ENCODE measurements at regions not wholly inside any gene's neighbourhood (a gene's known extent, or its start where the extent isn't known, plus 50 kb on each side); places are given as distances from the start of the nearest gene placed in this dataset.

DNA sequence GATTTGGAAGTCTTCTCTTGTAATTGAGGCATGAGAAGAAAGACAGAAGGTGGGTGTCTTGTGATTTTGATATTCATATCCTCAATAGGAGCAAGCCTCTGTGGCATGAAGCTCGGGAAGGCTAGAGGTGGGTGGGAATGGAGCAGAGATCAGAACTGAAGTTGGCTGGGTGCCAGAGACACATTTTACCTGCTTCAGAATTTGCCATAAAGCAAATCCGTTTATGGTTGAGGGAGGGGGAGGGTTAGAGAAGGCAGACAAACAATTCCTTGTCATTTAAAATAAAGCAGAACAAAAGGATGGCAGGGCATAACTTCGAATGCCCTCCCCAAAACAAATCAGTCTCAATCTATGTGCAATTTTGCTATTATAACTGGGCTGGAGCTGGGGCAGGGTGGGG lies 305.9 kb downstream of the KLF5 start:
- Histone ChIP-seq H3K27me3 (ENCODE audit: control insufficient read depth, insufficient read depth, low read length) (no peaks in the 10 kb centered on the region), H3K4me1 (ENCODE audit: control insufficient read depth, insufficient read depth, low read length) (no peaks in the 10 kb centered on the region), H3K36me3 (ENCODE audit: control insufficient read depth, insufficient read depth, low read length) (no peaks in the 10 kb centered on the region), H3K9me3 (ENCODE audit: control insufficient read depth, insufficient read depth, low read depth, low read length) (no peaks in the 10 kb centered on the region), H3K4me3 (ENCODE audit: low read depth in 2 of 2, low read length in 2 of 2) (no peak overlapping the region), H3K27ac (ENCODE audit: low read length) (no peak overlapping the region)
- intact Hi-C loops (cut with micrococcal nuclease; ENCODE audit: unreplicated experiment) = no loop called here
- BruUV-seq (replicated peaks) = no TSS peak
- DNase-seq (ENCODE audit: low read depth, low spot score) (no peak), ATAC-seq (no peak)
- ChIA-PET CTCF (no interaction called here), POLR2A (interaction anchor here (0.6 kb wide), 1 partner anchor 429 kb away, joined by 9 read pairs; no protein-coding TSS in a partner anchor)
- in situ Hi-C loops (cut with HindIII; ENCODE audit: low pct_unique_long_range_greater_than_20kb, low sequenced_read_pairs) = no loop called here
- TF ChIP-seq, protein P1, sequence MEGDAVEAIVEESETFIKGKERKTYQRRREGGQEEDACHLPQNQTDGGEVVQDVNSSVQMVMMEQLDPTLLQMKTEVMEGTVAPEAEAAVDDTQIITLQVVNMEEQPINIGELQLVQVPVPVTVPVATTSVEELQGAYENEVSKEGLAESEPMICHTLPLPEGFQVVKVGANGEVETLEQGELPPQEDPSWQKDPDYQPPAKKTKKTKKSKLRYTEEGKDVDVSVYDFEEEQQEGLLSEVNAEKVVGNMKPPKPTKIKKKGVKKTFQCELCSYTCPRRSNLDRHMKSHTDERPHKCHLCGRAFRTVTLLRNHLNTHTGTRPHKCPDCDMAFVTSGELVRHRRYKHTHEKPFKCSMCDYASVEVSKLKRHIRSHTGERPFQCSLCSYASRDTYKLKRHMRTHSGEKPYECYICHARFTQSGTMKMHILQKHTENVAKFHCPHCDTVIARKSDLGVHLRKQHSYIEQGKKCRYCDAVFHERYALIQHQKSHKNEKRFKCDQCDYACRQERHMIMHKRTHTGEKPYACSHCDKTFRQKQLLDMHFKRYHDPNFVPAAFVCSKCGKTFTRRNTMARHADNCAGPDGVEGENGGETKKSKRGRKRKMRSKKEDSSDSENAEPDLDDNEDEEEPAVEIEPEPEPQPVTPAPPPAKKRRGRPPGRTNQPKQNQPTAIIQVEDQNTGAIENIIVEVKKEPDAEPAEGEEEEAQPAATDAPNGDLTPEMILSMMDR (IDR thresholded peaks at IDR 0.05) = no peak
- TF ChIP-seq, protein P2, sequence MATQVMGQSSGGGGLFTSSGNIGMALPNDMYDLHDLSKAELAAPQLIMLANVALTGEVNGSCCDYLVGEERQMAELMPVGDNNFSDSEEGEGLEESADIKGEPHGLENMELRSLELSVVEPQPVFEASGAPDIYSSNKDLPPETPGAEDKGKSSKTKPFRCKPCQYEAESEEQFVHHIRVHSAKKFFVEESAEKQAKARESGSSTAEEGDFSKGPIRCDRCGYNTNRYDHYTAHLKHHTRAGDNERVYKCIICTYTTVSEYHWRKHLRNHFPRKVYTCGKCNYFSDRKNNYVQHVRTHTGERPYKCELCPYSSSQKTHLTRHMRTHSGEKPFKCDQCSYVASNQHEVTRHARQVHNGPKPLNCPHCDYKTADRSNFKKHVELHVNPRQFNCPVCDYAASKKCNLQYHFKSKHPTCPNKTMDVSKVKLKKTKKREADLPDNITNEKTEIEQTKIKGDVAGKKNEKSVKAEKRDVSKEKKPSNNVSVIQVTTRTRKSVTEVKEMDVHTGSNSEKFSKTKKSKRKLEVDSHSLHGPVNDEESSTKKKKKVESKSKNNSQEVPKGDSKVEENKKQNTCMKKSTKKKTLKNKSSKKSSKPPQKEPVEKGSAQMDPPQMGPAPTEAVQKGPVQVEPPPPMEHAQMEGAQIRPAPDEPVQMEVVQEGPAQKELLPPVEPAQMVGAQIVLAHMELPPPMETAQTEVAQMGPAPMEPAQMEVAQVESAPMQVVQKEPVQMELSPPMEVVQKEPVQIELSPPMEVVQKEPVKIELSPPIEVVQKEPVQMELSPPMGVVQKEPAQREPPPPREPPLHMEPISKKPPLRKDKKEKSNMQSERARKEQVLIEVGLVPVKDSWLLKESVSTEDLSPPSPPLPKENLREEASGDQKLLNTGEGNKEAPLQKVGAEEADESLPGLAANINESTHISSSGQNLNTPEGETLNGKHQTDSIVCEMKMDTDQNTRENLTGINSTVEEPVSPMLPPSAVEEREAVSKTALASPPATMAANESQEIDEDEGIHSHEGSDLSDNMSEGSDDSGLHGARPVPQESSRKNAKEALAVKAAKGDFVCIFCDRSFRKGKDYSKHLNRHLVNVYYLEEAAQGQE (IDR thresholded peaks at IDR 0.05; ENCODE audit: insufficient read depth in 1 of 2, low read depth in 2 of 2, low read length in 1 of 2) = no peak
- TF ChIP-seq SIN3A (IDR thresholded peaks at IDR 0.05; ENCODE audit: borderline replicate concordance, insufficient read depth, low read depth, low read length) (no peak), TCF7L2 (IDR thresholded peaks at IDR 0.05; ENCODE audit: low read depth, low read length) (no peak), POLR2AphosphoS5 (IDR thresholded peaks at IDR 0.05; ENCODE audit: low read depth, low read length) (no peak)

DNA sequence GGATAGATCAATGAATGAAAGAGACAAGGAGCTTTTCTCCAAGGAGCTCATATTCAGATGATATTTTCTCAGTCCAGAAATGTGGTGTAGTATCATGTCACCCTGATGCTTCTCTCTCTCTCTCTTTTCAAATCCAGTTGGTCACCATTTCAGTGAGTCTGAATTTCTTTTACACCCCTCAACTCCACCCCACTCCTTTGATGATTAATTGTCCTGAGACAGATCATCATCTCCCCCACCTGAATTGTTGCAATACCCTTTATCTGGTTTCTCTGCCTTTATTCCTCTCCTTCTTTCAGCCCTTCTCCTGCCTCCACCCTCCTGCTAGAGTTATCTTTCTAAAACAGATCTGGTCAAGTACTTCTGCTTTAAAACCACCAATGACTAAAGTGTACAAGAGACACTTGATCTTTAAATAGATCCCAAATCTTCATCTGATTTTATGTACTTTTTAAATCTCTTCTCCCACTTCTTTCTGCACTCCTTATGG lies 299.8 kb downstream of the KLF5 start:
- intact Hi-C loops (cut with micrococcal nuclease; ENCODE audit: unreplicated experiment) = no loop called here
- no peak overlapping the region for H3K27ac ChIP-seq (ENCODE audit: low read length)

More for the DNA sequence above, 299.8 kb downstream of the KLF5 start:
- Histone ChIP-seq H3K36me3 (ENCODE audit: control insufficient read depth, insufficient read depth, low read length) (no peaks in the 10 kb centered on the region), H3K4me3 (ENCODE audit: low read depth in 2 of 2, low read length in 2 of 2) (no peak overlapping the region), H3K9me3 (ENCODE audit: control insufficient read depth, insufficient read depth, low read depth, low read length) (no peaks in the 10 kb centered on the region), H3K4me1 (ENCODE audit: control insufficient read depth, insufficient read depth, low read length) (no peaks in the 10 kb centered on the region), H3K27me3 (ENCODE audit: control insufficient read depth, insufficient read depth, low read length) (no peaks in the 10 kb centered on the region)
- TF ChIP-seq SIN3A (IDR thresholded peaks at IDR 0.05; ENCODE audit: borderline replicate concordance, insufficient read depth, low read depth, low read length) = no peak
- TF ChIP-seq, protein P1 (IDR thresholded peaks at IDR 0.05) = no peak
- TF ChIP-seq, protein P2 (IDR thresholded peaks at IDR 0.05; ENCODE audit: insufficient read depth in 1 of 2, low read depth in 2 of 2, low read length in 1 of 2) = no peak
- ChIA-PET CTCF (no interaction called here), POLR2A (no interaction called here)
- DNase-seq (ENCODE audit: low read depth, low spot score) (no peak), ATAC-seq (no peak)
- no TSS peak for BruUV-seq (replicated peaks)
- in situ Hi-C loops (cut with HindIII; ENCODE audit: low pct_unique_long_range_greater_than_20kb, low sequenced_read_pairs) = no loop called here
